ENCODE measurements at regions not wholly inside any gene's neighbourhood (a gene's known extent, or its start where the extent isn't known, plus 50 kb on each side); places are given as distances from the start of the nearest gene placed in this dataset.

DNA sequence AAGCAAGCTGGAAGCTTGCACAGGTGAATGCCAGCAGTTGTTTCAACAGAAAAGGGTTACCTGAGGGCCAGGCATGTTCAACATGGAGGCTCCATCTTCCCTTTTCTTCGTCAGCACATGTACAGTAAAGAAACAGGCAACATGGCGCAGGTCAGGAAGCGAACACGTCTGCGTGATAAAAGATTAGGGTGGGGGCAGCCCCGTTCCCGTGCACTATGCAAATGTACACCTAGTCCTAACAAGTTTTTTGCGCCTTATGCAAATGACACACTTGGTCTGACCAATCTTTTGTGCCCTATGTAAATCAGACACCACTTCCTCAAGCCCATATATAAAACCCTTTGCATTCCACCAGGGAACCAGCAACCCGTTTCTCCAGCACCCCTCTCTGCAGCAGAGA is 452.1 kb upstream of the PTPRD start:
- TF ChIP-seq CTCF (conservative IDR thresholded peaks at IDR 0.05) = no peak
- no peak for TF ChIP-seq EZH2 (IDR thresholded peaks at IDR 0.05; ENCODE audit: low read depth)

Measured in PC-9 (cell line).